Skin of body (tissue), 1 donor: ENCODE measurements at regions not wholly inside any gene's neighbourhood (a gene's known extent, or its start where the extent isn't known, plus 50 kb on each side); places are given as distances from the start of the nearest gene placed in this dataset.

Source experiments
- DNase-seq: peaks from one replicate; lab custom pipeline; 2025; lab: John Stamatoyannopoulos, UW

- DNase-seq, result no peak
These were observed 158.3 kb upstream of the KAZN start for GRCh38 chr1:14440166-14440565.

DNA sequence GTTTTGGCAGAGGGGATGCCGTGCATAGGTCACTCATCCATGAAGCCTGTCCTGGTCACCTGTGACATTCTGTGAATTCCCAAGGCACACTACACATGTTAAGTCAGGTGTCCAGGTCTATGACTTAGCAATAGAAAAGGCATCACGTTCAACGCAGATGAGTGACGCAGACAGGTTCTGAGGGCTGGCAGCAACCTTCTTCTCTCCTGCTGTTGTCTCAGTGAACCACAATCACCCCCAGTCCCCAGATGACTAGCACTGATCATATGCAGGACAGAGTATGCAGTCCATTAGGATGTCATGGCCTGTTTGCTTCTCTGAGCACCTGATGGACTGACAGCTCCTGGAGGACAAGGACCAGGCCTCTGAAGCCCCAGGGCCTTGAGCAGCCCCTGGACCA is 157.8 kb upstream of the KAZN start:
- no peak for DNase-seq

DNA sequence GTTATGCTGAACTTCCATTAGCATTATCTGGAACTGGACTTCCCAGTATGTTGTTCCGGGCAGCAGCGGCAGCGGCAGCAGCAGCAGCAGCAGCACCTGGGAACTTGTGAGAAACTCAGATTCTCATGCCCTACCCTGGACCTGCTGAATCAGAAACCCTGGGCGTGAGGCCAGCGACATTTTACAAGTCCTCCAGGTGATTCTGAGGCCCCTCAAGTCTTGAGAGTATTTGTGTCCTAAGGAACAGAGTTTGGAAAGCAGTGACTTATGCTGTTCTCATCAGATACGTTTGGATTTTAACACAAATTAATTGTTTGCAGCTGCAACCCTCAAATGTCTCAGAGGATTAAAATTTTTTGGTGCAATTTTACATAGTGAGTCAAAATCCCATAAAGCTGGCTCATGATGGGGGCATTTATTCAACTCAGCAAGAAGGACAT is 157.2 kb upstream of the KAZN start:
- no peak for DNase-seq

- no peak for DNase-seq
These were observed 155.8 kb upstream of the KAZN start for GRCh38 chr1:14442669-14443068.

DNA sequence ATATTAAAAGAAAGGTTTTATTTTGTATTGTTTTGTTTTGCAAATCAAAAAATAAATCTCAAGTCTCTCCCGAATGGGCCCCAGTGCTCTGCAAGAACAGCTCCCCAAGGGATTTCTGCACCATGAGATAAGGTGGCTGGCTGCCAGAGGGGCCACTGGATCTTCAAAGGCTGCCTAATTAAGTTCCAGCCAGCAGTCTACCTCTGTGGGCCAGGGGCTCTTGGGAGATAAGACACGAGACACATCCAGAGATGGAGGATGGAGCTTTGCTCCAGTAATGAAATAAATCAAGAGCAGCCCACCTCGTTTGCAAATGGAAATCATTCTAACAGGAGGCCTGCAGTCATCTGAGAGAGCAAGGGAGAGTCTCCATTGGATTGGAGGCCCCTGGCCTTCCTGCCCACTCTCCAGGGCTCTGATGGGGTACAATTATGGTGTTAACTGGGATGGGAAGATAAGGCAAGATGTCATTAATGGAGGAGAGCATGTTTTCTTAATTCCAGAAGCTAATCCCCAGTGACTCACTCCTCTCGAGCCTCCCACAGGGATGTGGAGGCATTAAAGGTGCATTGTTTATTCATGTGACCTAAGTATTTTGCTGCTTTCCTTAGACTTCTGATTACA is 155.2 kb upstream of the KAZN start:
- DNase-seq, result no peak

DNA sequence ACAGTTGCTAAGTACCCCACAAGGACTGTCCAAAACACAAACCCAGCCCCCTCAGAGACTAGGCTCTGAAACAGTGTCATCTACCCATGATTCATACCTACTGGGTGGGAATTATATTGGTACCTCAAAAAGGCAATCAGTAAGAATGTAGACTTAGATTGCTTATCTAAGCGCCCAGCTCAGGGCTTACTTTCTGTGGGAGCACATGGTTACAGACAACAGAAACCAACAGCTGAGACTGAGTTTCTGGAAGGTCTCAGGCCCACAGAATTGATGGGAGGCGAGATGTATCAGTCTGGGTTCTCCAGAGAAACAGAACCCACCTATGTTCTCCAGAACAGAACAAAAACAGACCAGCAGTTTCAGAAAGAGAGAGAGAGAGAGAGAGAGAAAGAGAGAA is 147.3 kb upstream of the KAZN start:
- DNase-seq, result no peak

DNA sequence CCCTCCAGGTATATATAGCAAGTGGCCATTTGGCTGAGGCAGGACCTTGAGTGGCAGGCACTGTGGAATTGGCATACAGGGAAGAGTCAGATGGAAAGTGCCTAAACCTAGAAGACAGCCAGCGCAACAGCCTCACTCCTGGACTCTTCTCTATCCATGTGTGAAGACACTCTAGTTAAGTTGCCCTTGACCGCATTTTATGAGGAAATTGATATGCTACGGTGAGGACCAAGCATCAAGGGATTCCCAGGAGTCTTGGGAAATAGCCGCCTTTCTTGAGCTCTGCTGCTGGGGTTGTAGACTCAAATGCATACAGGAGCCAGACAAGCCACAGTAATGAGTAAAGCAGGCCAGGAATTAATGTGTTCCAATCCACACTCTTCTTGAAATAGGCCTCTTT is 145.9 kb upstream of the KAZN start:
- no peak for DNase-seq

- no peak for DNase-seq
These were observed 138.3 kb upstream of the KAZN start for GRCh38 chr1:14460173-14460572.

DNA sequence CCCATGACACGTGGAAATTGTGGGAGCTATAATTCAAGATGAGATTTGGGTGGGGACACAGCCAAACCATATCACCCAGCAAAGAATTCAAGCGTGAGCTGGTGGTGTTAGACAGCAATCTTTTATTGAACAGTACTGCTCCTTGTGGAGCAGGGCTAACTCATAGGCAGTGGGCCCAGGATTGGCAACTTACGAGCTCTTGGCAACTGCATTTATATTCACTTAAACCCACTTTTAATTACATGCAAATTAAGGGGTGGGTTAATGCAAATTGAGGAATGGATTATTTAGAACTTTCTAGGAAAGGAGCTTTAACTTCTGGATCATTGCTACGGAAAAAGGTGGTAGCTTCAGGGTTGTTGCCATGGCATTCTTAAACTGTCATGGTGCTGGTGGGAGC is 135.6 kb upstream of the KAZN start:
- DNase-seq, result no peak

DNA sequence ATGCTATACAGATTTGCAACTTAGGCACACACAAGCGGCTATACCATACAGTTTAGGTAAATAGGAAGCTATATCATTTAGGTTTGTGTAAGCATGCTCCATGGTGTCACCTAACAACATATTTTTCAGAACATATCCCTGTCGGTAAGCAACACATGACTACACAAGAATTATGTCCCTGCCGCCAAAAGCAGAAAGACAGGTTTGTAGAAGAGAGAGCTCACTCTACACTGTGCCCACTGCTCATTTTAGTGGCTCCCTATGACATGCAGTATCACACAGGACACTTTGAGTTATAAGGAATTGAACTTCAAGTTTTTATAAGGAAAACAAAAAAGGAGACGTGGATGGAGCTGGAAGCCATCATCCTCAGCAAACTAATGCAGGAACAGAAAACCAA is 132.5 kb upstream of the KAZN start:
- no peak for DNase-seq

DNA sequence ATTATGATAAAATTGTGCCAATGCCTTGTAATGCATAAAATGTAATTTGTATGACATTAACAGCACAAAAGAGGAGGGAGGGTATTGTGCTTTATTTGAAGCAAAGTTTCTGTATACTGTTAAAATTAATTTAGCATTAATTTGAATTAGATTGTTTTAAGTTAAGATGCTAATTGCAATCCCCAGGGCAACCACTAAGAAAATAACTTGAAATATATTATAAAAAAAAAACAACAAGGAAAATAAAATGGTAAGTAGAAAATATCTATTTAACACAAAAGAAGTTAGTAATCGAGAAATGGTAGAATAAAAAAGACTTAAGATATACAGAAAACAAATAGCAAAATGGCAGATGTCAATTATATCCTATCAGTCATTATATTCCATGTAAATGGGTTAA is 131.4 kb upstream of the KAZN start:
- no peak for DNase-seq

DNA sequence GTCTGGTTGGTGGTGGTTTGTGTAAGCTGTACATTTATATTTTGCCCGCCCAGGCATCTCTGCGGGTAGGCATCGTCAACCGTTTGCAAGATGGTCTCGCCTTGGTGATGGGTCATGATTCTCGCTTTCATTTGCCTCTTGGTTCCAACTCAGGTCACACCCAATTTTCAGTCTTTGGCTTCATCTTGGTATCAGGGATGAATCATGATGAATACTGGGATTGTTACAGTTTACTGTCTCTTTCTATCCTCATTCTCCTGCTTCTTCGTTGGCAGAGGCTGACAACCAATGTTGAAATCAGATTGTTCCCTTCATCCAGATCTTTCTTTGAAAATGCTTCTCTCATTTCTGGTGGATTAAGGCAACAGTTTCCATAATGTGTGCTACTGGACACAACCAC is 129.7 kb upstream of the KAZN start:
- no peak for DNase-seq

DNA sequence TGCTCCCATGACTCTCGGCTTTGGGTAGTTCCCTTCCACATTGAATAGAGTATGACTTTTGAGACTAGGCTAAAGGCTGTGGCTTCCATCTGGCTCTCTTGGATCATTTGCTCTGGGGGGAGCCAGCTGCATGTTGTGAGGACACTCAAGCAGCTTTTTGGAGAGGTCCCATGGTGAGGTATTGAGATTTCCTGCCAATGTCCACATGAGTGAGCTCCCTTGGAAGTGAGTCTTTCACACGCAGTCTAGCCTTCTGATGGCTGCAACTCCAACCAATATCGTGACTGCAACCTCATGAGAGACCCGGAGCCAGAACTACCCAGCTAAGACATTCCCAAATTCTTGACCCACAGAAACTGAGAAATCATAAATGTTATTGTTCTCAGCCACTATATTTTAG is 127.7 kb upstream of the KAZN start:
- no peak for DNase-seq

DNA sequence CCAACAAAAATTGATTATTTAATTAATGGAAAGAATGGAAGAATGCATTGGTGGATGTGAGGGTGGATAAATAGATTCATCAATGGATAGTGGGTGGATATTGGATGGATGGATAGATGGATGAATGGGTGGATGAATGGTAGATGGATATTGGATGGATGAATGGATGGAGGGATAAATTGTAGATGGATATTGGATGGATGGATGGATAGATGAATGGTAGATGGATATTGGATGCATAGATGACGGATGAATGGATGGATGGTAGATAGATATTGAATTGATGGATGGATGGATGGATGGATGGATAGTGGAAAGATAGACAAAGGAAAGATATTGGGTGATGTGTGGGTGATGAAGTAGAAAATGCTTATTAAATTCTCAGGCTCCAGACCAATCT is 123.6 kb upstream of the KAZN start:
- DNase-seq, result no peak

- DNase-seq, result no peak
These were observed 122.1 kb upstream of the KAZN start for GRCh38 chr1:14476170-14476955.

DNA sequence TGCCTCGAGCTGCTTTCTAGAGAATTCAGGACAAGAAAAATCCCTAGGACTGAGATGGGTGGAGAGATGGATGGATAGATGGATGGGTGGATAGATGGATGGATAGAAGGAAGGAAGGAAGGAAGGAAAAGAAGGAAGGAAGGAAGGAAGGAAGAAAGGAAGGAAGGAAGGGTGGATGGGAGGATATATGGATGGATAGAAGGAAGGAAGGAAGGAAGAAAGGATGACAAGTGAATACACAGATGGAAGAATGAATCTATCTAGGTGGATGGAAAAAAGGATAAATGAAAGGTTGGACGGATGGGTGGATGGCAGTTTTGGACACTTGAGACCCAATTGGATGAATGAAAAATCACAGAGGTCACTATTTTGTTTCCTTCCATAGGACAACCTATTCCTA is 120.4 kb upstream of the KAZN start:
- no peak for DNase-seq

- DNase-seq, result no peak
These were observed 118.6 kb upstream of the KAZN start for GRCh38 chr1:14479865-14480264.

GRCh38 chr1:14482784-14483450 is 115.6 kb upstream of the KAZN start:
- DNase-seq, result peak; percentile 5

DNA sequence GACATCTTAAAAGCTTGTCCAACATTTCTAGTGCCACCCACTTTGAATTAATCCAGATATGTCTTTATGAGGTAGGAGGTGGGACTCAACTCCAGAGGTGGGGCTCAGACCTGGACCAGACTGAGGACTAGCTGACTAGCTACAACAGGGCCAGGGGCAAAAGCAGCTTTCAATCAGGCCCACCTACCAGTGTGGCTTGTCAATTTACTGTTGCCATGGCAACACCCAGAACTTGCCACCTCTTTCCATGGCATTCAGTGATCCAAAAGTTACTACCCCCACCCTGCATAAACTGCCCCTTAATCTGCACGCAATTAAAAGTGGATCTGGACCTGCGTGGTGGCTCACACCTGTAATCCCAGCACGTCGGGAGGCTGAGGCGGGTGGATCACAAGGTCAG is 113.2 kb upstream of the KAZN start:
- no peak for DNase-seq

GRCh38 chr1:14486401-14487201 is 111.9 kb upstream of the KAZN start:
- DNase-seq, result no peak

DNA sequence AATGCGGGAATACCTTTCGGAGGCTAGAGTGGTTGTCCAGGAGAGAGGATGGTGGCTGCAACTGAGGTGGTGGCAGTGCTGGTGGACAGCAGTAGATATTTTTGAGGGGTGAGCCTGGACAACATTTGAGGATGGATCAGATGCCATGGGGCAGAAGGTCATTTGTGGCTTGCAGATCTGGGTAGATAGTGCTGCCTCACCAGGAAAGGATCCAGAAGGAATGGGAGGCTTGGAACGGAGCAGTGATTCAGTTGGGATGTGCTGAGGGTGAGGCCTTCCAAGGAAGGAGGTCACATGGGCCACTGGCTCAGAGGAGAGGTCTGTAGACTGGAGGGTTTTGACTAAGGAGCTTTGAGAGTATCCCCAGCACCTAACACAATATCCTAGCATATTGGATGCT is 110.8 kb upstream of the KAZN start:
- no peak for DNase-seq

- no peak for DNase-seq
These were observed 103.6 kb upstream of the KAZN start for GRCh38 chr1:14494911-14495310.
